ENCODE measurements at regions not wholly inside any gene's neighbourhood (a gene's known extent, or its start where the extent isn't known, plus 50 kb on each side); places are given as distances from the start of the nearest gene placed in this dataset.
"Not testable (repeated sequence)": the region's sequence is repeated elsewhere in the genome, so short reads cannot be mapped to it uniquely, and the experiment has no call there.

GRCh38 chr3:137172728-137173127, 214.9 kb downstream of the IL20RB start:
- DNase-seq (ENCODE audit: low read depth): no peak
- no peak overlapping the region for H3K4me3 ChIP-seq (ENCODE audit: low read depth, low read length)
- TF ChIP-seq CTCF (conservative IDR thresholded peaks at IDR 0.05; ENCODE audit: low read depth, low read length): no peak

GRCh38 chr3:137174514-137174913, 216.7 kb downstream of the IL20RB start:
- DNase-seq (ENCODE audit: low read depth): no peak
- no peak for TF ChIP-seq CTCF (conservative IDR thresholded peaks at IDR 0.05; ENCODE audit: low read depth, low read length)
- H3K4me3 ChIP-seq (ENCODE audit: low read depth, low read length): no peak overlapping the region

- TF ChIP-seq CTCF (conservative IDR thresholded peaks at IDR 0.05; ENCODE audit: low read depth, low read length): no peak
- no peak overlapping the region for H3K4me3 ChIP-seq (ENCODE audit: low read depth, low read length)
- DNase-seq (ENCODE audit: low read depth): no peak
These were observed 222.4 kb downstream of the IL20RB start for GRCh38 chr3:137180220-137180619.

- DNase-seq (ENCODE audit: low read depth): no peak
- no peak overlapping the region for H3K4me3 ChIP-seq (ENCODE audit: low read depth, low read length)
- no peak for TF ChIP-seq CTCF (conservative IDR thresholded peaks at IDR 0.05; ENCODE audit: low read depth, low read length)
These were observed 233.5 kb downstream of the IL20RB start for GRCh38 chr3:137191133-137191923.

- TF ChIP-seq CTCF (conservative IDR thresholded peaks at IDR 0.05; ENCODE audit: low read depth, low read length): no peak
- no peak overlapping the region for H3K4me3 ChIP-seq (ENCODE audit: low read depth, low read length)
These were observed 234.2 kb downstream of the IL20RB start for GRCh38 chr3:137191951-137192350.

GRCh38 chr3:137194301-137194700, 236.5 kb downstream of the IL20RB start:
- TF ChIP-seq CTCF (conservative IDR thresholded peaks at IDR 0.05; ENCODE audit: low read depth, low read length): no peak
- no peak overlapping the region for H3K4me3 ChIP-seq (ENCODE audit: low read depth, low read length)
- DNase-seq (ENCODE audit: low read depth): peak; percentile 20

More at GRCh38 chr3:137191951-137192350, 234.2 kb downstream of the IL20RB start:
- no peak for DNase-seq (ENCODE audit: low read depth)

- not testable (repeated sequence) for DNase-seq (ENCODE audit: low read depth); H3K4me3 ChIP-seq (ENCODE audit: low read depth, low read length)
These were observed 240.6 kb downstream of the IL20RB start for GRCh38 chr3:137198374-137198773.

All from epithelial cell of proximal tubule (primary cell).